Parathyroid adenoma (tissue), 2 donors: ENCODE measurements at regions not wholly inside any gene's neighbourhood (a gene's known extent, or its start where the extent isn't known, plus 50 kb on each side); places are given as distances from the start of the nearest gene placed in this dataset.
"Not testable (repeated sequence)": the region's sequence is repeated elsewhere in the genome, so short reads cannot be mapped to it uniquely, and the experiment has no call there.

ENCODE experiments used
- H2AFZ ChIP-seq: fragments of 300-600 bp; sonication (generic); one replicate; pipeline ENCODE4 v1.7.0; 2017; ENCODE audit warnings: antibody characterized with exemption, mild to moderate bottlenecking
- H3K27ac ChIP-seq: fragments of 300-600 bp; sonication (generic); one replicate; pipeline ENCODE4 v1.7.0; 2017
- H3K27me3 ChIP-seq: fragments of 300-600 bp; sonication (generic); one replicate; pipeline ENCODE4 v1.7.0; 2017; ENCODE audit warnings: low read length; ENCODE audit not compliant: control insufficient read depth, insufficient read depth
- H3K36me3 ChIP-seq: fragments of 300-600 bp; sonication (generic); one replicate; pipeline ENCODE4 v1.7.0; 2017; ENCODE audit warnings: low read length; ENCODE audit not compliant: control insufficient read depth, insufficient read depth
- H3K4me1 ChIP-seq: fragments of 300-600 bp; sonication (generic); one replicate; pipeline ENCODE4 v1.7.0; 2017; ENCODE audit warnings: control low read depth
- H3K4me2 ChIP-seq: fragments of 300-600 bp; sonication (generic); one replicate; pipeline ENCODE4 v1.7.0; 2017; ENCODE audit warnings: low read length
- H3K4me3 ChIP-seq: fragments of 300-600 bp; sonication (generic); one replicate; pipeline ENCODE4 v1.7.0; 2017; ENCODE audit warnings: low read depth, low read length
- H3K79me2 ChIP-seq: fragments of 300-600 bp; sonication (generic); one replicate; pipeline ENCODE4 v1.7.0; 2017; ENCODE audit warnings: control low read depth
- H3K9ac ChIP-seq: fragments of 300-600 bp; sonication (generic); one replicate; pipeline ENCODE4 v1.7.0; 2017; ENCODE audit warnings: mild to moderate bottlenecking
- H3K9me3 ChIP-seq: fragments of 300-600 bp; sonication (generic); one replicate; pipeline ENCODE4 v1.7.0; 2017; ENCODE audit warnings: low read length; ENCODE audit not compliant: control insufficient read depth
- CTCF ChIP-seq: fragments of 300-600 bp; sonication (generic); IDR thresholded peaks from one replicate; pipeline ENCODE4 v1.7.0; 2017; ENCODE audit warnings: antibody characterized with exemption, mild to moderate bottlenecking
- donor health status: primary hyperparathyroidism.

DNA sequence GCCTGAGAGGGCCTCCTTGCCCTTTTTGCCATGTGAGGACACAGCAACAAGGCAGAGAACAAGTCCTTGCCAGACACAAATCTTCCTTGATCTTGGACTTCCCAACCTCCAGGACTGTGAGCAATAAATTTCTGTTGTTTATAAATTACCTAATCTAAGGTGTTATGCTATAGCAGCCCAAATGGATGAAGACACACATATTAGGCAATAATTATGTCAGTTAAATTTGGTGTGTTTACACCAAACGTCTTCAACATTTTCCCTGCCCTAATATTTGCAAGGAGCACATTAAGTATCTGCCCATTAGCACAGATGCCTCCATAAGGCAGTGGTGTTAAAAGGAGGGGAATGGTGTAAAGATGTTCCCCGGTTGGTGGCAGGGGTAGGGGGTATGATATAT, 94.8 kb downstream of the ETS2 start:
- no peak overlapping the region for H3K4me3 ChIP-seq
- no peaks in the 10 kb centered on the region for H3K36me3 ChIP-seq
- H2AFZ ChIP-seq, result no peak overlapping the region
- H3K27me3 ChIP-seq, result no peaks in the 10 kb centered on the region
- TF ChIP-seq CTCF, result no peak
- peaks cover 16% of the 10 kb centered on the region for H3K4me1 ChIP-seq
- no peak overlapping the region for H3K4me2 ChIP-seq
- H3K79me2 ChIP-seq, result no peaks in the 10 kb centered on the region
- H3K9ac ChIP-seq, result no peak overlapping the region
- no peaks in the 10 kb centered on the region for H3K9me3 ChIP-seq
- no peak overlapping the region for H3K27ac ChIP-seq

- not testable (repeated sequence) for H3K4me2 ChIP-seq, H3K27me3 ChIP-seq, H3K36me3 ChIP-seq, H2AFZ ChIP-seq, H3K27ac ChIP-seq, H3K79me2 ChIP-seq, H3K4me3 ChIP-seq, H3K9ac ChIP-seq, H3K9me3 ChIP-seq
- H3K4me1 ChIP-seq, result peaks cover 16% of the 10 kb centered on the region
These were observed 94.3 kb downstream of the ETS2 start for GRCh38 chr21:38899985-38900384.

GRCh38 chr21:38899277-38899947, 93.7 kb downstream of the ETS2 start:
- H3K79me2 ChIP-seq, result no peaks in the 10 kb centered on the region
- H3K4me2 ChIP-seq, result no peak overlapping the region
- H3K9ac ChIP-seq, result no peak overlapping the region
- H3K36me3 ChIP-seq, result no peaks in the 10 kb centered on the region
- H3K9me3 ChIP-seq, result no peaks in the 10 kb centered on the region
- H2AFZ ChIP-seq, result no peak overlapping the region
- no peaks in the 10 kb centered on the region for H3K27me3 ChIP-seq
- no peak for TF ChIP-seq CTCF
- H3K4me1 ChIP-seq, result peaks cover 16% of the 10 kb centered on the region
- no peak overlapping the region for H3K27ac ChIP-seq
- H3K4me3 ChIP-seq, result no peak overlapping the region

GRCh38 chr21:38898422-38899096, 92.8 kb downstream of the ETS2 start:
- H3K4me1 ChIP-seq, result peaks cover 12% of the 10 kb centered on the region
- no peak overlapping the region for H3K9ac ChIP-seq
- TF ChIP-seq CTCF, result no peak
- H3K4me3 ChIP-seq, result no peak overlapping the region
- H3K9me3 ChIP-seq, result no peaks in the 10 kb centered on the region
- no peaks in the 10 kb centered on the region for H3K79me2 ChIP-seq
- no peak overlapping the region for H3K4me2 ChIP-seq
- H3K36me3 ChIP-seq, result no peaks in the 10 kb centered on the region
- no peaks in the 10 kb centered on the region for H3K27me3 ChIP-seq
- H2AFZ ChIP-seq, result no peak overlapping the region
- H3K27ac ChIP-seq, result no peak overlapping the region

DNA sequence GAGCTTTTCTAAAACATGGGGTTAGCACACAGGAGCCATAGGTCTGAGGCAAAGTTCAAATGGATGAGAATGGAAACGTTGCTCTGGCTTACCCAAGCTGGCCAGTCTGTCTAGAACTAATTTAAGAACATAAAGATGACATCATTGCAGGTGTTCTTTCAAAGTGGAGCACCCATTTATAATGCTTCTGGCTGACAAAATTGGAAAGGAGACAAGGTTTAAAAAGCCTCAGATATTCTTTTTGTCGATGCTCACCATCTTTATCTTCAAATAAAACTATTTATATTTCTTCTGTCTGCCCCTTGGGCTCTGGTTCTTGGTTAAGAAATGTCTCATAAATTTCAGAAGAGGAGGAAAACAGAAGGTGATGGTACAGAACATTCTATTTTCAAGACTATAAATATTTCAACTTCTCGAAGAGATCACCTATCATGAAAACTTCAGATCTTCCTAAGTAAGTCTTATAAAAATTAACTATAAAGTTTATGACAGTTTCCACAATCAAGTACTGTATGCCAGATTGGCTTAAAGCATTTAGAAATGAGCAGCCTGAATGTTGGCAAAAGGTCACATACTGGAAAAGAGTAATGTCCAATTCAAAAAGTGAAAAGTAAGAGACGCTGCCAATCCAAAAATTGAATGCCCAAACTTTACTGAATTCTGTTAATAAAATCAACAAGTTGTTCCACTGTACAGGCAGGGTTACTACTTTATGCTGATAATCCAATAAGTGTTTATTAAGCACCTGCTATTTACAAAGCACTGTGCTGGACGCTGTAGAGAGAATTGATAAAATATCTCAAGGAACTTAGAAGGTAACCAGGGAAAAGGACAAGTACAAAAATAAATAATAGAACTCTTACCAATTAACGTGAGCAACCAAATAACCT, 92.0 kb downstream of the ETS2 start:
- Histone ChIP-seq H3K4me3 (no peak overlapping the region), H3K4me1 (peaks cover 7% of the 10 kb centered on the region), H3K27me3 (no peaks in the 10 kb centered on the region), H3K9me3 (no peaks in the 10 kb centered on the region), H3K27ac (no peak overlapping the region), H3K4me2 (no peak overlapping the region), H2AFZ (no peak overlapping the region), H3K9ac (no peak overlapping the region), H3K79me2 (no peaks in the 10 kb centered on the region), H3K36me3 (no peaks in the 10 kb centered on the region)
- no peak for TF ChIP-seq CTCF
